GM19455 (cell line): ENCODE measurements at regions not wholly inside any gene's neighbourhood (a gene's known extent, or its start where the extent isn't known, plus 50 kb on each side); places are given as distances from the start of the nearest gene placed in this dataset.
"Not testable (repeated sequence)": the region's sequence is repeated elsewhere in the genome, so short reads cannot be mapped to it uniquely, and the experiment has no call there.

ENCODE experiments used
- ATAC-seq: cut with Tn5 transposase; IDR thresholded peaks from one replicate; pipeline ENCODE4 v1.9.1; 2021; ENCODE audit not compliant: unreplicated experiment

GRCh38 chr20:6355754-6356451 lies 233.1 kb upstream of the FERMT1 start:
- no peak for ATAC-seq

- no peak for ATAC-seq
These were observed 226.1 kb upstream of the FERMT1 start for GRCh38 chr20:6348908-6349307.

DNA sequence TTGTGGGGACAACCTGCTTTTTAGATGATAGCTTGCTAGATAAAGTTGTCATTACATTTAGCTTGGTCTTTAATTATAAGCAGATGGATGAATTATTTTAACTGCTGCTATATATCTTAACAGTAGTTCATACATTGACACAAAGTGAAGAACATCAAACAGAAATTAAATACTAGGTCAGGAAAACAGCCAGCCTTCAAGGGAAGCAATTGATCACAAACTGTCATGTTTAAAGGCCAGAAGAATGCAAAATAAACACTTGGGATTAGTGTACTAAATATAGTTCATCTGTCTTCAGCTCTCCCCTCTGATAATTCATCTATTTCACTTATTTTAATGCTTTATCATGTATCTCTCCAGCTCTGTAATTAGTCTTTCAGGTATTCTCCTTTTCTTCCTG lies 225.1 kb upstream of the FERMT1 start:
- no peak for ATAC-seq

- no peak for ATAC-seq
These were observed 218.7 kb upstream of the FERMT1 start for GRCh38 chr20:6341491-6341890.

DNA sequence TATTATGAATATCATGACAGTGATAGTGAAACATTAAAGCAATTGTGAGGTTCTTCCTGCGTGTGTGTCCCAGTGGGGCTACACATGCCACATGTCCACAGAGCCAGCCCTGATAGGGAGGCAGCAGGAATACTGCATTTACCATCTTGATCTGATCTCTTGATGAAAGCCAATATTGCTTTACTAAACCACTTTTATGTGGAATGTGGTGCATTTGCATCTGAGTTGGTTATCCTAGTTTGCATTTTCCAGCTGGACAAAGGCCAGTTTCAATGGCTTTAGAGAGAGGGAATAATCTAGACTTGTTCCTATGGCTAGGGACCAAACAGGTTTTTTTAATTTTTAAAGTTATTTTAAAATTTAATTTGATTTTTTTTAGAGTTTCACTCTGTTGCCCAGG lies 216.3 kb upstream of the FERMT1 start:
- ATAC-seq, result no peak

- no peak for ATAC-seq
These were observed 210.3 kb upstream of the FERMT1 start for GRCh38 chr20:6333110-6333509.

- not testable (repeated sequence) for ATAC-seq
These were observed 198.4 kb upstream of the FERMT1 start for GRCh38 chr20:6321235-6321634.

DNA sequence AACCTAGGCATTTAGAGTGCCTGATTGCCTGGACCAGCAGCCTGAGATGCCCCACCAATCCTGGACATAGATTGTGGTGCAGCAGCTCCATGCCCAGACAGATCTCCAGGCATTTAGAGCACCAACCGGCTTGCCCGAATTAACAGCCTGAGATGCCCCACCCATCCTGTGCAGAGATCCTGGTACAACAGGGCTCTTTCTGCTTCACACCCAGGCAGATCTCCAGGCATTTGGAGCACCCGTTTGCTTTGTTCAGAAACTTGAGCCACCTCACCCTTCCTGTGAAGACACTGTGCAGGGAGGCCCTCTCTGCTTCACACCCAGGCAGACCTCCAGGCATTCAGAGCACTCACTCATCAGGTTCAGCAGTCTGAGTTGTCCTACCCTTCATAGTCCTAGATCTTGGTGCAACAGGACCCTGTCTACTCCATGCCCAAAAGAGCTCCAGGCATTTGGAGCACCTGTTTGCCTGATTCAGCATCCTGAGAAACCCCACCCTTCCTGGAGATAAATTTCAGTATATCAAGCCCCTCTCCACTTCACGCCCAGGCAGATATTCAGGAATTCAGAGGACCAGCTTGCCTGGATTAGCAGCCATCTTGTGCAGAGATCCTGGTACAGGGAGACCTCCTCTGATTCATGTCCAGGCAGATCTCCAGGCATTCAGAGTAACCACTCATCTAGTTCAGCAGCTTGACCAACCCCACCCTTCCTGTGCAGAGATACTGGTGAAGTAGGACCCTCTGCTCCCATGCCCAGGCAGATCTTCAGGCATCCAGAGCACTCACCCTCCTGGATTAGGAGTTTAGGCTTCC lies 189.2 kb upstream of the FERMT1 start:
- no peak for ATAC-seq

DNA sequence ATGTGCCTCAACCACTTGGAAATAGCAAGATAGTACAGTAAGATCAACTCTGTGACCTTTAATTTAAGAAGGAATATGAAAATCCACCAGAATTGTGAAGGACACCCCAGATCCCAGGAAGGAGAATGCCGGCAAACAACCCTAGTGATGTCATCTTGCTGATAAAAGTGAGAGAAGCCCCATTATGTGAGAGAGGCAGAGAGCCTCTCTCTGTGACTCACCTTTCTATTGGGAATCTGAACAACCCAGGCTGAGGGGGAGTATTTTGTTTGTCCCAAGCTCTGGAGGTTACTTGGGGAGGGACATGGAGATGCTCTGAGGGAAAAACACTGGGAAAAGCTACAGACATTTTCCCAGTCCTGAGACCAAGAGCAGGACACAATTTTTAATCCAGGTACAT lies 188.3 kb upstream of the FERMT1 start:
- no peak for ATAC-seq

DNA sequence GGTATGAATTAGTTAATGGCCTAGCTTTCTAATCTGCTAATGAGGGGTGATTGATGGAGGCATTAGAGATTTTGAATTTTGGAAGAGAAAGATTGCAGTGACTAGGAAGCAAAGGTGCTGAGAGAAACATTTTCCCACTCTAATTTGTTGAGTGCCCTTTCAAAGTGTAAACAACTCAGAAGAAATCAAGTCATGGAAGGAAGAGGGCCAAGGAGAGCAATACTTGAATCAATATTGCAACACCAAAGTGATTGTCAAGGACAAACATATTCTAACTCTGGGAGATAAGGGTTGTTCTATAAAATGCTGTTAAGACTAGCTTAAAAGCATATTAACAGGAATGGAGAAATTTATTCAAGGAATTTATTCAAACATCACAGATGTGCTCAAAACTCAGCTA lies 182.7 kb upstream of the FERMT1 start:
- ATAC-seq, result no peak

- ATAC-seq, result no peak
These were observed 179.2 kb upstream of the FERMT1 start for GRCh38 chr20:6302041-6302440.

DNA sequence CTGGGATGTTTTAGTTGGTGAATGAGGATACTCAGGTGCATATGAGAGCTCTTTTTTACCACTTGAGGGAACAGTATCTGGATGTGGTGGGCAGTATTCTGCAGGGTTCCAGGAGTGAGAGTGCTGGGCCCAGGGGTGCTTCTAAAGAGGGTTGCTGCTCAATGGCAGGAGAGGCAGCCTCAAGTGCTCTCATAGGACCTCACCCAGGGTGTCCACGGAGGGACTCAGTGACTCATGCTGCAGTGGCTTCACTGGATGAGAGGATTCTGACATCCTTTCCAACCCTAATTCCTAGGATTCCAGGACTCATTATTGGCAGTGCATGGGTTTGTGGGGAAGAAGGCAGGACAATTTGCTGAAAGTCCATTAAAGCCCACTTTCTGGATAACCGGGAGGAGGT lies 176.6 kb upstream of the FERMT1 start:
- no peak for ATAC-seq

DNA sequence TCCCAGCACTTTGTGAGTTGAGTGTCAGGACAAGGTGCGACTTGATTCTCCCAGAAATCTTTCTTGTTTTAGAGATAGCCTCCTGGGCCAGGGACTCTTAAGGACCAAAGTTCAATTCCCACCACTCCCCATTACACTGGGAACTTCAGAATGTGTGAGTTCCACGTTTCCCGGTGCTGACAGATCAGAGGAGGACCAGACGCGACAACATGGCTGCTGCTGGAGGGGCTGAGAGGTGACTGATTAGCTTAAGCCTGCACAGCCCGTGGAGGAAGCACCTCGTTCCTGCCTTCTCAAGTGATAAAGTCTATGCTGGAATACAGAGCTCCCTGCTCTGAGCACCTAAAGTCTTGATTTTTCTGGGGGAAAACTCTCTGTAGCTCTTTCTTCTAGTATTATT lies 175.2 kb upstream of the FERMT1 start:
- ATAC-seq, result no peak

DNA sequence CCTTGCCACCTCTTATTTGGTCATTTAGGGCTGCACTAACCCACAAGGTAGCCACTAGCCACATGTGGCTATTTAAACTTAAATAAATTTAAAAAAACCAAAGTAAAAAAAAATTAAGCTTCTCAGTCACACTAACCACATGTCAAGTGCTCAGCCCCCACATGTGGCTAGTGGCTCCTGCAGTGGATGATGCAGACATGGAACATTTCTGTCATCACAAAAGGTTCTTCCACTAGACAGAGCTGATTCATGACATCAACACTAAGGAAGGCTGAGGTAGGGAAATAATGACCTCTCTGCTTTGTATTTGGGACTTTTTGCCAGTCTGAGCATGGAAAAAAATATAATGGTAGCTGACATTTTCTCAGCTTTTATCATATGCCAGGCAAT lies 173.0 kb upstream of the FERMT1 start:
- no peak for ATAC-seq

GRCh38 chr20:6295127-6295866 lies 172.5 kb upstream of the FERMT1 start:
- ATAC-seq, result no peak

DNA sequence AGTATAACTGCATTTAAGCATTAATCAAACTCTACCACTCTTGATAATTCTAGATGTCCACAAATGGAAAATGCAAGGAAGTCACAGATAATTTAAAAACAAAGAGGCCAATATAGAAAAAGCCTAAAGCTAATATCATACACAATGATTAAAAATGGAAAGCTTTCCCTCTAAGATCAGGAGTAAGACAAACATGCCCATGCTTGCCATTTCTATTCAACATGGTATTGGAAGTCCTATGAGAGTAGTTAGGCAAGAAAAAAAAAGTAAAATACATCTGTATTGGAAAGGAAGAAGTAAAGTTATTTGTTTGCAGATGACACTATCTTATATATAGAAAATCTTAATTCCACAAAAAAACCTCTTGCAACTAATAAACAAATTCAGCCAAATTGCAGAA lies 164.6 kb upstream of the FERMT1 start:
- ATAC-seq, result no peak

DNA sequence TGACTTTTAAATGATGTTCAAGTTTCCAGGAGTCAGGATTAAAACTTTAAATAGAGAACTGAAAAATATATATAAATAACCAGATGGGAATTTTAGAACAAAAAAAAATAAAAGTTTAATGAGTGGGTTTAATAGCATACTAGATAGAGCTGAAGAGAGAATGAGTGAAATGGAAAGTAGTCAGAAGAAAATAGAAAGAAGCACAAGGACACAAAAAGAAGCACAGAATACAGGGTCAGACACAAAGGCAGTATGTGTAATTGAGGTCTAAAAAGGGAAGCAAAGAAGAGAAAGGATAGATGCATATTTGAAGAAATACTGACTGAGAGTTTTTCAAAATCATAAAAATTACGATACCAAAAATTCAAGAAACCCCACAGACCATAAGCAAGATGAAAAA lies 159.8 kb upstream of the FERMT1 start:
- ATAC-seq, result no peak

- no peak for ATAC-seq
These were observed 154.9 kb upstream of the FERMT1 start for GRCh38 chr20:6277661-6278240.

DNA sequence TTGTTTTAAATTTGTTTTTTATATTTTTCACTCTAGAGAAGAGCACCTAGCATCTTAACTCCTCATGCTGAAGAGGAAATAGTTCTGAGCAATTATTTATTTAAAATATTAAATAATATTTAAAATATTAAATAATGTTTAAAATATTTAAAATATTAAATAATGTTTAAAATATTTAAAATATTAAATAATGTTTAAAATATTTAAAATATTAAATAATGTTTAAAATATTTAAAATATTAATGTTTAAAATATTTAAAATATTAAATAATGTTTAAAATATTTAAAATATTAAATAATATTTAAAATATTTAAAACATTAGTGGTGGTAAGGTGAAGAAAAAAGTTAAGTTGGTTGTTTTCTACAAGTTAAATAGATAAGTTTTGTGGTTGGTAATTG lies 147.6 kb upstream of the FERMT1 start:
- ATAC-seq, result not testable (repeated sequence)

DNA sequence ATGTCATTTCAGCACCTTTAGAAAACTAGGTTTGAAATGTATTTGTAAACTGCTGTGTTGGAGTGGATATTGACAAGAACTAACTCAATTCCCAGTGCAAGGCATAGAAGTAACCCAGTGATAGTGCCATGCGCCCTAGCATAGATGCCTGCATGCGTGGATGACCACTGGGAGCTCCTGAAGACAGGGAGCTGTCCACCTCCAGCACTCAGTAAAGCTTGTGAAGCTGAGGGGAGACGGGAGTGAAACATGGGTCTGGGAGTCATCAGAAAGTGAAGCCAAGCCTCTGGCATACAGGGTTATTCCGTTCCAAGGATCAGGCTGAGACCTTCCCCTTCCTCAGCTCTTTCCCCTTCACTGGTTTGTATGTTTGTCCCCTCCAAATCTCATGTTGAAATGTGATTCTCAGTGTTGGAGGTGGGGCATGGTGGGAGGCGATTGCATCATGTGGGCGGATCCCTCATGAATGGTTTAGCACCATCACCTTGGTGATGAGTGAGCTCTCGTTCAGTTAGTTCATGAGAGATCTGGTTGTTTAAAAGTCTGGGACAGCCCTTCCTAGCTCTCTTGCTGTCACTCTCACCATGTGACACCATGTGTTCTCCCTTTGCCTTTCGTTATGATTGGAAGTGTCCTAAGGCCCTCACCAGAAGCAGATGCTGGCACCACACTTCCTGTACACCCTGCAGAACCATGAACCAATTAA lies 146.5 kb upstream of the FERMT1 start:
- ATAC-seq, result no peak
